GM23338 (cell line): ENCODE measurements at regions not wholly inside any gene's neighbourhood (a gene's known extent, or its start where the extent isn't known, plus 50 kb on each side); places are given as distances from the start of the nearest gene placed in this dataset.

ENCODE experiments used
- ATAC-seq: fragments of 200-7000 bp; cut with Tn5 transposase; 3 replicates; pipeline ENCODE4 v1.9.1; 2020
- DNase-seq: peaks from one replicate; pipeline ENCODE4 v3.0.0-alpha.2; 2015; ENCODE audit warnings: low spot score
- H2AFZ ChIP-seq: fragments of 200-600 bp; sonication (generic); 2 replicates; pipeline ENCODE4 v1.8.0; 2016; ENCODE audit warnings: antibody characterized with exemption, mild to moderate bottlenecking, moderate library complexity
- H3F3A ChIP-seq: fragments of 200-600 bp; sonication (generic); replicated peaks from 2 replicates; pipeline ENCODE4 v1.8.0; 2017; ENCODE audit warnings: antibody characterized with exemption, mixed run types, low read depth
- H3K27ac ChIP-seq: fragments of 200-600 bp; sonication (generic); 2 replicates; pipeline ENCODE4 v1.6.1; 2016; ENCODE audit warnings: low read depth
- H3K27me3 ChIP-seq: fragments of 200-600 bp; sonication (generic); 2 replicates; pipeline ENCODE4 v1.8.0; 2016; ENCODE audit warnings: mild to moderate bottlenecking, mixed run types, moderate library complexity; ENCODE audit not compliant: insufficient read depth
- H3K36me3 ChIP-seq: fragments of 200-600 bp; sonication (generic); 2 replicates; pipeline ENCODE4 v1.8.0; 2016; ENCODE audit warnings: mild to moderate bottlenecking; ENCODE audit not compliant: insufficient read depth
- H3K4me1 ChIP-seq: fragments of 200-600 bp; sonication (generic); 2 replicates; pipeline ENCODE4 v1.8.0; 2016; ENCODE audit warnings: mild to moderate bottlenecking, moderate library complexity; ENCODE audit not compliant: insufficient read depth
- H3K4me2 ChIP-seq: fragments of 200-600 bp; sonication (generic); 2 replicates; pipeline ENCODE4 v1.7.1; 2017; ENCODE audit warnings: mixed run types
- H3K4me3 ChIP-seq: fragments of 200-600 bp; sonication (generic); 2 replicates; pipeline ENCODE4 v1.6.1; 2016; ENCODE audit warnings: mixed run types
- H3K79me2 ChIP-seq: fragments of 200-600 bp; sonication (generic); replicated peaks from 2 replicates; pipeline ENCODE4 v1.8.0; 2017; ENCODE audit warnings: mild to moderate bottlenecking; ENCODE audit not compliant: insufficient read depth
- H3K9me2 ChIP-seq: fragments of 200-600 bp; sonication (generic); 2 replicates; pipeline ENCODE4 v1.8.0; 2017; ENCODE audit not compliant: insufficient read depth
- H4K20me1 ChIP-seq: fragments of 200-600 bp; sonication (generic); replicated peaks from 2 replicates; pipeline ENCODE4 v1.8.0; 2017; ENCODE audit warnings: mild to moderate bottlenecking; ENCODE audit not compliant: insufficient read depth
- H3K27ac Mint-ChIP-seq: 2 replicates; pipeline ENCODE4 v1.8.0; 2020; ENCODE audit warnings: inconsistent platforms, mild to moderate bottlenecking, moderate library complexity, mixed read lengths
- H3K27me3 Mint-ChIP-seq: 3 replicates; pipeline ENCODE4 v1.8.0; 2022; ENCODE audit warnings: low read depth, mild to moderate bottlenecking, moderate library complexity, mixed read lengths, inconsistent platforms; ENCODE audit not compliant: insufficient read depth, poor library complexity
- H3K36me3 Mint-ChIP-seq: 3 replicates; pipeline ENCODE4 v1.8.0; 2021; ENCODE audit warnings: low read depth, mild to moderate bottlenecking, inconsistent platforms, moderate library complexity, mixed read lengths
- H3K4me1 Mint-ChIP-seq: 3 replicates; pipeline ENCODE4 v1.8.0; 2020; ENCODE audit warnings: mild to moderate bottlenecking, inconsistent platforms, mixed read lengths
- H3K4me3 Mint-ChIP-seq: 3 replicates; pipeline ENCODE4 v1.8.0; 2021; ENCODE audit warnings: moderate library complexity, mild to moderate bottlenecking, inconsistent platforms, mixed read lengths
- H3K9me3 Mint-ChIP-seq: 3 replicates; pipeline ENCODE4 v1.8.0; 2020; ENCODE audit warnings: moderate library complexity, mild to moderate bottlenecking, inconsistent platforms, mixed read lengths
- CREB1 ChIP-seq: fragments of 250-450 bp; sonication (Bioruptor Pico); IDR thresholded peaks from 2 replicates; pipeline ENCODE4 v1.5.0; 2020; ENCODE audit warnings: low read depth, mild to moderate bottlenecking, moderate library complexity
- EZH2 ChIP-seq: fragments of 200-600 bp; sonication (generic); IDR thresholded peaks from one replicate; pipeline ENCODE4 v1.8.0; 2017; ENCODE audit warnings: antibody characterized with exemption, mild to moderate bottlenecking, low read depth; ENCODE audit not compliant: unreplicated experiment
- EZH2phosphoT487 ChIP-seq: fragments of 200-600 bp; sonication (generic); IDR thresholded peaks from one replicate; pipeline ENCODE4 v1.8.1; 2018; ENCODE audit warnings: antibody characterized with exemption; ENCODE audit not compliant: unreplicated experiment
- JUNB ChIP-seq: IDR thresholded peaks from one replicate; pipeline ENCODE4 v1.6.1; 2016; ENCODE audit warnings: antibody characterized with exemption; ENCODE audit not compliant: unreplicated experiment
- NANOG ChIP-seq: IDR thresholded peaks from 2 replicates; pipeline ENCODE4 v1.6.1; 2016; ENCODE audit warnings: antibody characterized with exemption, borderline replicate concordance
- POLR2AphosphoS5 ChIP-seq: IDR thresholded peaks from 2 replicates; pipeline ENCODE4 v1.6.1; 2016; ENCODE audit warnings: antibody characterized with exemption, low read depth
- STAT1 ChIP-seq: IDR thresholded peaks from one replicate; pipeline ENCODE4 v1.6.1; 2016; ENCODE audit warnings: antibody characterized with exemption; ENCODE audit not compliant: unreplicated experiment
- ZNF114 ChIP-seq: fragments of 250-450 bp; sonication (Bioruptor Pico); IDR thresholded peaks from 2 replicates; pipeline ENCODE4 v1.5.0; 2020; ENCODE audit warnings: mild to moderate bottlenecking, moderate library complexity
- TF ChIP-seq, protein P1 (sequence below): fragments of 250-450 bp; sonication (Bioruptor Pico); IDR thresholded peaks from 2 replicates; pipeline ENCODE4 v1.5.0; 2020; ENCODE audit warnings: mild to moderate bottlenecking, moderate library complexity
- TF ChIP-seq, protein P2 (sequence below): IDR thresholded peaks from 2 replicates; pipeline ENCODE4 v1.6.1; 2016; ENCODE audit warnings: antibody characterized with exemption
- TF ChIP-seq, protein P3 (sequence below): IDR thresholded peaks from one replicate; pipeline ENCODE4 v1.6.1; 2018; ENCODE audit warnings: antibody characterized with exemption; ENCODE audit not compliant: unreplicated experiment

DNA sequence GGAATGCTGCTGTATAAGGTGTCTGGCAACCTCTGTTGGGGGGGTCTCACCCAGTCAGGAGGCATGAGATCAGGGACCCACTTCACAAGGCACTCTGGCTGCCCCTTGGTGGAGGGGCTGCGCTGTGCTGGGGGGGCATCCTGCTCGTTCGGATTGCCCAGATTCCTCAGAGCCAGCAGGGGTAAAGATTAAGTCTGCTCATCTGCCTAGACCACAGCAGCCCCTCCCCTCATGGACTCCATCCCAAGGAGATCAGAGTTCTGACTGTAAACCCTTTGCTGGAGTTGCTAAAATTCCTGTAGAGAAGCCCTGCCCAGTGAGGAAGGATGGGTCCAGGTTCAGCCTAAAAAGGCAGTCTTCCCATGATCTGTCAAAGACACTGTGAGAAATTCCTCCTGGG lies 262.0 kb upstream of the C9orf72 start:
- H3K4me1 Mint-ChIP-seq, result no peaks in the 10 kb centered on the region; the same call in 2 of the 3 replicates
- TF ChIP-seq EZH2phosphoT487 (no peak), ZNF114 (CRISPR knock-in tag) (no peak), POLR2AphosphoS5 (no peak), EZH2 (no peak), NANOG (no peak), JUNB (no peak), STAT1 (no peak), CREB1 (CRISPR knock-in tag) (no peak)
- TF ChIP-seq, protein P1, sequence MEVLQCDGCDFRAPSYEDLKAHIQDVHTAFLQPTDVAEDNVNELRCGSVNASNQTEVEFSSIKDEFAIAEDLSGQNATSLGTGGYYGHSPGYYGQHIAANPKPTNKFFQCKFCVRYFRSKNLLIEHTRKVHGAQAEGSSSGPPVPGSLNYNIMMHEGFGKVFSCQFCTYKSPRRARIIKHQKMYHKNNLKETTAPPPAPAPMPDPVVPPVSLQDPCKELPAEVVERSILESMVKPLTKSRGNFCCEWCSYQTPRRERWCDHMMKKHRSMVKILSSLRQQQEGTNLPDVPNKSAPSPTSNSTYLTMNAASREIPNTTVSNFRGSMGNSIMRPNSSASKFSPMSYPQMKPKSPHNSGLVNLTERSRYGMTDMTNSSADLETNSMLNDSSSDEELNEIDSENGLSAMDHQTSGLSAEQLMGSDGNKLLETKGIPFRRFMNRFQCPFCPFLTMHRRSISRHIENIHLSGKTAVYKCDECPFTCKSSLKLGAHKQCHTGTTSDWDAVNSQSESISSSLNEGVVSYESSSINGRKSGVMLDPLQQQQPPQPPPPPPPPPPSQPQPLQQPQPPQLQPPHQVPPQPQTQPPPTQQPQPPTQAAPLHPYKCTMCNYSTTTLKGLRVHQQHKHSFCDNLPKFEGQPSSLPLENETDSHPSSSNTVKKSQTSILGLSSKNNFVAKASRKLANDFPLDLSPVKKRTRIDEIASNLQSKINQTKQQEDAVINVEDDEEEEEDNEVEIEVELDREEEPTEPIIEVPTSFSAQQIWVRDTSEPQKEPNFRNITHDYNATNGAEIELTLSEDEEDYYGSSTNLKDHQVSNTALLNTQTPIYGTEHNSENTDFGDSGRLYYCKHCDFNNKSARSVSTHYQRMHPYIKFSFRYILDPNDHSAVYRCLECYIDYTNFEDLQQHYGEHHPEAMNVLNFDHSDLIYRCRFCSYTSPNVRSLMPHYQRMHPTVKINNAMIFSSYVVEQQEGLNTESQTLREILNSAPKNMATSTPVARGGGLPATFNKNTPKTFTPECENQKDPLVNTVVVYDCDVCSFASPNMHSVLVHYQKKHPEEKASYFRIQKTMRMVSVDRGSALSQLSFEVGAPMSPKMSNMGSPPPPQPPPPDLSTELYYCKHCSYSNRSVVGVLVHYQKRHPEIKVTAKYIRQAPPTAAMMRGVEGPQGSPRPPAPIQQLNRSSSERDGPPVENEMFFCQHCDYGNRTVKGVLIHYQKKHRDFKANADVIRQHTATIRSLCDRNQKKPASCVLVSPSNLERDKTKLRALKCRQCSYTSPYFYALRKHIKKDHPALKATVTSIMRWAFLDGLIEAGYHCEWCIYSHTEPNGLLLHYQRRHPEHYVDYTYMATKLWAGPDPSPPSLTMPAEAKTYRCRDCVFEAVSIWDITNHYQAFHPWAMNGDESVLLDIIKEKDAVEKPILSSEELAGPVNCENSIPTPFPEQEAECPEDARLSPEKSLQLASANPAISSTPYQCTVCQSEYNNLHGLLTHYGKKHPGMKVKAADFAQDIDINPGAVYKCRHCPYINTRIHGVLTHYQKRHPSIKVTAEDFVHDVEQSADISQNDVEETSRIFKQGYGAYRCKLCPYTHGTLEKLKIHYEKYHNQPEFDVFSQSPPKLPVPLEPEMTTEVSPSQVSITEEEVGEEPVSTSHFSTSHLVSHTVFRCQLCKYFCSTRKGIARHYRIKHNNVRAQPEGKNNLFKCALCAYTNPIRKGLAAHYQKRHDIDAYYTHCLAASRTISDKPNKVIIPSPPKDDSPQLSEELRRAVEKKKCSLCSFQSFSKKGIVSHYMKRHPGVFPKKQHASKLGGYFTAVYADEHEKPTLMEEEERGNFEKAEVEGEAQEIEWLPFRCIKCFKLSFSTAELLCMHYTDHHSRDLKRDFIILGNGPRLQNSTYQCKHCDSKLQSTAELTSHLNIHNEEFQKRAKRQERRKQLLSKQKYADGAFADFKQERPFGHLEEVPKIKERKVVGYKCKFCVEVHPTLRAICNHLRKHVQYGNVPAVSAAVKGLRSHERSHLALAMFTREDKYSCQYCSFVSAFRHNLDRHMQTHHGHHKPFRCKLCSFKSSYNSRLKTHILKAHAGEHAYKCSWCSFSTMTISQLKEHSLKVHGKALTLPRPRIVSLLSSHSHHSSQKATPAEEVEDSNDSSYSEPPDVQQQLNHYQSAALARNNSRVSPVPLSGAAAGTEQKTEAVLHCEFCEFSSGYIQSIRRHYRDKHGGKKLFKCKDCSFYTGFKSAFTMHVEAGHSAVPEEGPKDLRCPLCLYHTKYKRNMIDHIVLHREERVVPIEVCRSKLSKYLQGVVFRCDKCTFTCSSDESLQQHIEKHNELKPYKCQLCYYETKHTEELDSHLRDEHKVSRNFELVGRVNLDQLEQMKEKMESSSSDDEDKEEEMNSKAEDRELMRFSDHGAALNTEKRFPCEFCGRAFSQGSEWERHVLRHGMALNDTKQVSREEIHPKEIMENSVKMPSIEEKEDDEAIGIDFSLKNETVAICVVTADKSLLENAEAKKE (CRISPR knock-in tag), result no peak
- TF ChIP-seq, protein P2, sequence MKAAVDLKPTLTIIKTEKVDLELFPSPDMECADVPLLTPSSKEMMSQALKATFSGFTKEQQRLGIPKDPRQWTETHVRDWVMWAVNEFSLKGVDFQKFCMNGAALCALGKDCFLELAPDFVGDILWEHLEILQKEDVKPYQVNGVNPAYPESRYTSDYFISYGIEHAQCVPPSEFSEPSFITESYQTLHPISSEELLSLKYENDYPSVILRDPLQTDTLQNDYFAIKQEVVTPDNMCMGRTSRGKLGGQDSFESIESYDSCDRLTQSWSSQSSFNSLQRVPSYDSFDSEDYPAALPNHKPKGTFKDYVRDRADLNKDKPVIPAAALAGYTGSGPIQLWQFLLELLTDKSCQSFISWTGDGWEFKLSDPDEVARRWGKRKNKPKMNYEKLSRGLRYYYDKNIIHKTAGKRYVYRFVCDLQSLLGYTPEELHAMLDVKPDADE, result no peak
- TF ChIP-seq, protein P3, sequence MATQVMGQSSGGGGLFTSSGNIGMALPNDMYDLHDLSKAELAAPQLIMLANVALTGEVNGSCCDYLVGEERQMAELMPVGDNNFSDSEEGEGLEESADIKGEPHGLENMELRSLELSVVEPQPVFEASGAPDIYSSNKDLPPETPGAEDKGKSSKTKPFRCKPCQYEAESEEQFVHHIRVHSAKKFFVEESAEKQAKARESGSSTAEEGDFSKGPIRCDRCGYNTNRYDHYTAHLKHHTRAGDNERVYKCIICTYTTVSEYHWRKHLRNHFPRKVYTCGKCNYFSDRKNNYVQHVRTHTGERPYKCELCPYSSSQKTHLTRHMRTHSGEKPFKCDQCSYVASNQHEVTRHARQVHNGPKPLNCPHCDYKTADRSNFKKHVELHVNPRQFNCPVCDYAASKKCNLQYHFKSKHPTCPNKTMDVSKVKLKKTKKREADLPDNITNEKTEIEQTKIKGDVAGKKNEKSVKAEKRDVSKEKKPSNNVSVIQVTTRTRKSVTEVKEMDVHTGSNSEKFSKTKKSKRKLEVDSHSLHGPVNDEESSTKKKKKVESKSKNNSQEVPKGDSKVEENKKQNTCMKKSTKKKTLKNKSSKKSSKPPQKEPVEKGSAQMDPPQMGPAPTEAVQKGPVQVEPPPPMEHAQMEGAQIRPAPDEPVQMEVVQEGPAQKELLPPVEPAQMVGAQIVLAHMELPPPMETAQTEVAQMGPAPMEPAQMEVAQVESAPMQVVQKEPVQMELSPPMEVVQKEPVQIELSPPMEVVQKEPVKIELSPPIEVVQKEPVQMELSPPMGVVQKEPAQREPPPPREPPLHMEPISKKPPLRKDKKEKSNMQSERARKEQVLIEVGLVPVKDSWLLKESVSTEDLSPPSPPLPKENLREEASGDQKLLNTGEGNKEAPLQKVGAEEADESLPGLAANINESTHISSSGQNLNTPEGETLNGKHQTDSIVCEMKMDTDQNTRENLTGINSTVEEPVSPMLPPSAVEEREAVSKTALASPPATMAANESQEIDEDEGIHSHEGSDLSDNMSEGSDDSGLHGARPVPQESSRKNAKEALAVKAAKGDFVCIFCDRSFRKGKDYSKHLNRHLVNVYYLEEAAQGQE, result no peak
- no peak for ATAC-seq

More for the DNA sequence above, 262.0 kb upstream of the C9orf72 start:
- H3F3A ChIP-seq, result no peaks in the 10 kb centered on the region
- no peak overlapping the region for H3K4me3 ChIP-seq
- H3K9me2 ChIP-seq, result no peaks in the 10 kb centered on the region; the same call in 1 of the 2 replicates
- no peak for DNase-seq
- H3K27me3 ChIP-seq, result no peaks in the 10 kb centered on the region
- no peak overlapping the region for H3K27ac Mint-ChIP-seq
- no peak overlapping the region for H3K27ac ChIP-seq
- no peaks in the 10 kb centered on the region for H3K36me3 Mint-ChIP-seq
- no peak overlapping the region for H3K4me2 ChIP-seq
- no peaks in the 10 kb centered on the region for H3K36me3 ChIP-seq
- no peaks in the 10 kb centered on the region for H3K79me2 ChIP-seq
- H3K9me3 Mint-ChIP-seq, result no peaks in the 10 kb centered on the region
- H3K4me1 ChIP-seq, result peaks cover 6% of the 10 kb centered on the region; the same call in 1 of the 2 replicates
- H4K20me1 ChIP-seq, result no peaks in the 10 kb centered on the region
- H2AFZ ChIP-seq, result no peak overlapping the region
- no peak overlapping the region for H3K4me3 Mint-ChIP-seq
- no peaks in the 10 kb centered on the region for H3K27me3 Mint-ChIP-seq
